C4-2B (cell line): ENCODE measurements at regions not wholly inside any gene's neighbourhood (a gene's known extent, or its start where the extent isn't known, plus 50 kb on each side); places are given as distances from the start of the nearest gene placed in this dataset.

Source experiments
- H3K27ac ChIP-seq: fragments of 450-650 bp; 2 replicates; pipeline ENCODE4 v1.5.1; 2017
- ZFX ChIP-seq: fragments of 450-650 bp; IDR thresholded peaks from 2 replicates; pipeline ENCODE4 v1.6.1; 2017
- TF ChIP-seq, protein P1 (sequence below): fragments of 450-650 bp; conservative IDR thresholded peaks from 2 replicates; pipeline ENCODE4 v1.5.1; 2017; ENCODE audit warnings: mild to moderate bottlenecking

DNA sequence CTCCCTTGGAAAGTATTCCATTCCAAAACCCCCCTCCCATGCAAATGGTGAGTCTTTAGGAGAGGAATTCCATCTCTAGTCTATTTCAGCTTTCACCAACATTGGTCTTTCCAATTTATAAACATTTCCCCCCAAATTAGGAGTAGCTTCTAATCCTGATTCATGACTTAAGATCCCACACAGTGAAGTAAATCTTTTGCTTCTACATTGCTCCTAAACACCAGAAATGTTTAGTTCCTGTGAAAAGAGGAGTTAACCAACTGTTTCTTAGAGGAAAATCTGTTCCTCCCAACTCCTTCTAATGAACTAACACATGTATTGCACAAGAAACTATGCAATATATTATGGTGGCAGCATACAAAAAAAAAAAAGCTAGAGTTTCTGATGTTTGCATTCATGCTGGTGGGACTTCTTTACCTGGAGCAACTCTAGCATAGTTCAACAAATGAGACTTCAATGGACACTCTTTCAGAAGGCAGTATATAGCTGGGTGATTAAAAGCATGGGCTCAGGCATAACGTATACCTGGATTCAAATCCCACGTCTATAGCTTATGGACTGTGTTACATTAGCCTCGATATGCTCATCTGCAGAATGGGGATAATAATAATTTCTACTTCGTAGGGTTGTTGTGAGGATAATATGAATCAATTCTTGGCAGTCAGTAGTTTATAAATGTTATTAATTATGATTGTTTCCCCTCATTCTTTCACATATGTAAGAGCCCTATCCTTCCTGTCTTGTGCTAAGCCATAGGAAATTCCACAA, 131.6 kb upstream of the TMEM164 start:
- H3K27ac ChIP-seq: no peak overlapping the region
- no peak for TF ChIP-seq ZFX
- TF ChIP-seq, protein P1, sequence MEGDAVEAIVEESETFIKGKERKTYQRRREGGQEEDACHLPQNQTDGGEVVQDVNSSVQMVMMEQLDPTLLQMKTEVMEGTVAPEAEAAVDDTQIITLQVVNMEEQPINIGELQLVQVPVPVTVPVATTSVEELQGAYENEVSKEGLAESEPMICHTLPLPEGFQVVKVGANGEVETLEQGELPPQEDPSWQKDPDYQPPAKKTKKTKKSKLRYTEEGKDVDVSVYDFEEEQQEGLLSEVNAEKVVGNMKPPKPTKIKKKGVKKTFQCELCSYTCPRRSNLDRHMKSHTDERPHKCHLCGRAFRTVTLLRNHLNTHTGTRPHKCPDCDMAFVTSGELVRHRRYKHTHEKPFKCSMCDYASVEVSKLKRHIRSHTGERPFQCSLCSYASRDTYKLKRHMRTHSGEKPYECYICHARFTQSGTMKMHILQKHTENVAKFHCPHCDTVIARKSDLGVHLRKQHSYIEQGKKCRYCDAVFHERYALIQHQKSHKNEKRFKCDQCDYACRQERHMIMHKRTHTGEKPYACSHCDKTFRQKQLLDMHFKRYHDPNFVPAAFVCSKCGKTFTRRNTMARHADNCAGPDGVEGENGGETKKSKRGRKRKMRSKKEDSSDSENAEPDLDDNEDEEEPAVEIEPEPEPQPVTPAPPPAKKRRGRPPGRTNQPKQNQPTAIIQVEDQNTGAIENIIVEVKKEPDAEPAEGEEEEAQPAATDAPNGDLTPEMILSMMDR: no peak

DNA sequence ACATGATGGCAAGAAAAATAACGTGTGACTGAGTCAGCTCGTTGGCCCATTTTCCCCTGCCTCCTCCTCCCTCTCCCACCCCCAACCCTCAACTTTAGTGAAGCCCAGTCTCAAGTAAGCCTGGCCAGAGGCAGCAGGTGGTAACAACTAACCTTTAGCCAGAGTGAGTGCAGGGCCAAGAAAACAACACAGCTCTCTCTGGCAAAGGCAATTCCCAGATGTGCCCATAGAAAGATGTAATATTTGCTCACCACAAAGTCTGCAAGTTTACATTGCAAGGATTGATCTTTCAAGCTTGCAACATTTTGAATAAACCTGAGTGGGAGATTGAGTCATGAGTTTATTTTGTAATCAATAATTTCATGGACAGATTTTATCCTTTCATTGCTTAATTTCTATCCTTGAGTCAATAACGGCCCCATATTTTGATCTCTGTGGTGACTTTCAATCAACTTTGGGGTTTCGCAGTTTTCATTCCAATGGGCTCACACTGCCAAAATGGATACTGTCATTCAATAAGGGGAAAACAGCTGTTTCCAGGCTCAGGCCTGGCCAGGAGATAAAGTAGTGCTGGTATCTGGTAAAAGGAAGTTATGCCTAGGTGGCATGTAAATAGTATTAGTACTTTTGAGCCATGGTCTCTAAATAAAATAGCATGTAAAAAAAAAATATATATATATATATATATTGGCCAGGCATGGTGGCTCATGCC, 130.7 kb upstream of the TMEM164 start:
- no peak overlapping the region for H3K27ac ChIP-seq
- TF ChIP-seq, protein P1: no peak
- no peak for TF ChIP-seq ZFX

DNA sequence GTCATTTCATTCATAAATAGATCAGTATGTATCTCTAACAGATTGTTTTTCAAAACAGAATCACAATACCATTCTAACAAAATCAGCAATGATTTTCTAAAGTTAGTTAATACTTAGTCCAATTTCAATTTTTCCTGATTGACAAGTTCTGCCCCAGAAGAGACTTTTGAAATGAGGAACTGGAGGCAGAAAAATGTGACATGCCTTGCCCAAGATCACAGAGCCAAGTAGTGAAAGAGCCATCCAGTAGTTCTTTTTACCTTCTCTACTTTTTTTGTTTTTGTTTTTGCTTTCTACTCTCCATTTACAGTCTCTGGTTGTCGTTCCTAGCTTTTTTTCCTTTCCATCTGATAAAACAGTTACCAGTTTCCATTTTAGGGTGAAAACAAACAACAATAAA, 129.3 kb upstream of the TMEM164 start:
- TF ChIP-seq, protein P1: no peak
- no peak for TF ChIP-seq ZFX
- no peak overlapping the region for H3K27ac ChIP-seq

DNA sequence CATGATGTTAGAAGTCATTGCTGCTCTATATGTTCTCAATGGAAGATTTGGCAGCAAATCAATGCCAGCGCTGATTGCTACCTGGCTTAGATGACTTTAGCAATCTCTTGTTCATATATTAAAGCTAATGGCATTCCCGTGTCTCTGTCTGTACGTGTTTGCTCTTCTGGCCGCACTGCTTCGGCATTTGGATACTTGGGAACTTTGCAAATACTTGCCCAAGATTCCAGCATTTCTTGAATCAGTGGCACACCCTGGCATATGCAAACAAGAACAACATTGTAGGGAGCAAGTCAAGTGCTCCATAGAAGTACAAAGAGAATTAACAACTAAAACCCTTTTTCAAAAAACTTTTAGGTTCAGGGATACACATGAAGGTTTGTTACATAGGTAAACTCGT, 128.9 kb upstream of the TMEM164 start:
- TF ChIP-seq, protein P1: no peak
- no peak for TF ChIP-seq ZFX
- H3K27ac ChIP-seq: no peak overlapping the region

DNA sequence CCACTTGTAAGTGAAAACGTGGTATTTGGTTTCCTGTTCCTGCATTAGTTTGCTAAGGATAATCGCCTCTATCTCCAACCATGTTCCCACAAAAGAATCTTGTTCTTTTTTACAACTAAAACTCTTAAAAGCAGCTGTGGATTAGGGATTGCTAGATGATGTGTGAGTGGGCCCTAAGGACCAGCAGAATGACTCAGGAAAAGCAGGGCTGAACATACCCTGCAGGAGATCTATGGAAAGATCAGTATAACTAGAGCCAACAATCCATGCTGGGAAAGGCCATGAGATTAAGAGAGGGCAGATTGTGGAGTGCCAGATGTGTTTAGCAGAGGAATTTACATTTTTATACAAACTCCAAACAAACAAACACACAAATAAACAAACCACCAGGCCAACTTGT, 128.4 kb upstream of the TMEM164 start:
- TF ChIP-seq ZFX: no peak
- TF ChIP-seq, protein P1: no peak
- no peak overlapping the region for H3K27ac ChIP-seq

DNA sequence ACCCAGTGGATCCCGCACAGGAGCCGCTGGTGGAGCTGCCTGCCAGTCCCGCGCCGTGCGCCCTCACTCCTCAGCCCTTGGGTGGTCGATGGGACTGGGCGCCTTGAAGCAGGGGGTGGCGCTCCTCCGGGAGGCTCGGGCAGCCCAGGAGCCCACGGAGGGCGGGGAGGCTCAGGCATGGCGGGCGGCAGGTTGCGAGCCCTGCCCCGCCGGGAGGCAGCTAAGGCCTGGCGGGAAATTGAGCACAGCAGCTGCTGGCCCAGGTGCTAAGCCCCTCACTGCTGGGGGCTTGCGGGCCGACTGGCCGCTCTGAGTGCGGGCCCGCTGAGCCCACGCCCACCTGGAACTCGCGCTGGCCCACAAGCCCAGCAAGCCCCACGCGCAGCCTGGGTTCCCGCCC, 127.1 kb upstream of the TMEM164 start:
- TF ChIP-seq ZFX: no peak
- TF ChIP-seq, protein P1: no peak
- H3K27ac ChIP-seq: no peak overlapping the region

DNA sequence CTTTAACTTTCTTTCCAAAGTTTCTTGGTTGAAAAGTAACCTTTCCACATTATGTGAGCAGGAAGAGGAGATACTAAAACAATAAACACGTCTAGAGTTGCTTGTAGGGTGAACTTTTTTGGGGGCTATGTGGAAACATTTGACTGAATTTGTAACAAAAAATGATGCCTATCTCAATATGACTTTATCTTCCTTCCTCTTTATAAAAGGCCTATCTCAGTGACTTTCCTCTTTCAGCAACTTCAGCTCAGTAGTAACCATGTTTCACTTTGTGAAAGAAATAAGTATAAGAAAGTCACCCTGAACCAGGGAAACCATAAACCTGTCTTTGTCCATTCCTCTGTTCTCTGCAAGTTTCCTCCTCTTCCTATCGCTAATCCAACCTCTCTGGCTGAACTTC, 124.7 kb upstream of the TMEM164 start:
- H3K27ac ChIP-seq: no peak overlapping the region
- TF ChIP-seq, protein P1: no peak
- no peak for TF ChIP-seq ZFX
